ENCODE measurements at regions not wholly inside any gene's neighbourhood (a gene's known extent, or its start where the extent isn't known, plus 50 kb on each side); places are given as distances from the start of the nearest gene placed in this dataset.

GRCh38 chr21:36260802-36261201 lies 59.2 kb upstream of the MORC3 start:
- 0 out of 2 replicates have a peak, but pooled peaks have one; percentile 3 for TF ChIP-seq CTCF (conservative IDR thresholded peaks at IDR 0.05; ENCODE audit: low read length)
- TF ChIP-seq EZH2phosphoT487 (IDR thresholded peaks at IDR 0.05; ENCODE audit: borderline replicate concordance), result no peak
